ENCODE measurements at regions not wholly inside any gene's neighbourhood (a gene's known extent, or its start where the extent isn't known, plus 50 kb on each side); places are given as distances from the start of the nearest gene placed in this dataset.

- H2BK12ac ChIP-seq (ENCODE audit: low read length in 2 of 2): no peak overlapping the region
- no peak overlapping the region for H3K4me2 ChIP-seq (ENCODE audit: low read length, poor library complexity, severe bottlenecking)
- no peak overlapping the region for H2BK15ac ChIP-seq (ENCODE audit: low read depth, poor library complexity, severe bottlenecking)
- no peak overlapping the region for H2BK5ac ChIP-seq (ENCODE audit: low read depth, low read length, poor library complexity, severe bottlenecking)
- peaks cover 0 to 6% of the 10 kb centered on the region in 2 experiments for H3K27me3 ChIP-seq (ENCODE audit: control insufficient read depth in 1 of 2, insufficient read depth in 1 of 2, low read length in 2 of 2)
- H3K23ac ChIP-seq (ENCODE audit: low read length in 2 of 2): no peak overlapping the region
- no peaks in the 10 kb centered on the region for H3K36me3 ChIP-seq (ENCODE audit: control insufficient read depth in 1 of 2, insufficient read depth in 2 of 2, low read depth in 1 of 2, low read length in 2 of 2)
- H2BK120ac ChIP-seq (ENCODE audit: low read depth, low read length): no peak overlapping the region
- H3K4me3 ChIP-seq (ENCODE audit: insufficient read depth in 1 of 2, low read depth in 1 of 2, low read length in 2 of 2): no peak overlapping the region
- no peak overlapping the region for H4K8ac ChIP-seq (ENCODE audit: low read length)
- H3K14ac ChIP-seq (ENCODE audit: low read length in 2 of 2): no peak overlapping the region
- no peaks in the 10 kb centered on the region for H3K4me1 ChIP-seq (ENCODE audit: control insufficient read depth, insufficient read depth, low read depth, low read length)
- H3K27ac ChIP-seq (ENCODE audit: low read length, poor library complexity, severe bottlenecking): no peak overlapping the region
- WGBS: 79% methylated on average over 3 of the region's 5 CpGs
- H3K18ac ChIP-seq (ENCODE audit: low read depth in 1 of 2, low read length in 2 of 2): no peak overlapping the region
- H3K9me3 ChIP-seq (ENCODE audit: control insufficient read depth, low read length): no peaks in the 10 kb centered on the region
- DNase-seq: no peak
- H2AK5ac ChIP-seq (ENCODE audit: low read length, severe bottlenecking): no peak overlapping the region
- no peak overlapping the region for H2AFZ ChIP-seq (ENCODE audit: low read depth, low read length)
- H4K91ac ChIP-seq (ENCODE audit: low read length): no peak overlapping the region
- no peak overlapping the region for H3K9ac ChIP-seq (ENCODE audit: low read length)
- no peak overlapping the region for H3K4ac ChIP-seq (ENCODE audit: low read depth in 1 of 2, low read length in 2 of 2)
- H3K79me1 ChIP-seq (replicated peaks; ENCODE audit: low read length, poor library complexity, severe bottlenecking): no peaks in the 10 kb centered on the region
Observed at GRCh38 chr10:91032611-91033206, 111.8 kb upstream of the ANKRD1 start.

GRCh38 chr10:91033324-91033950, 112.5 kb upstream of the ANKRD1 start:
- no peak overlapping the region for H3K9ac ChIP-seq (ENCODE audit: low read length)
- peaks cover 0 to 6% of the 10 kb centered on the region in 2 experiments for H3K27me3 ChIP-seq (ENCODE audit: control insufficient read depth in 1 of 2, insufficient read depth in 1 of 2, low read length in 2 of 2)
- H2BK120ac ChIP-seq (ENCODE audit: low read depth, low read length): no peak overlapping the region
- no peaks in the 10 kb centered on the region for H3K36me3 ChIP-seq (ENCODE audit: control insufficient read depth in 1 of 2, insufficient read depth in 2 of 2, low read depth in 1 of 2, low read length in 2 of 2)
- DNase-seq: no peak
- WGBS: 89% methylated on average over 6 of the region's 6 CpGs
- no peak overlapping the region for H2BK5ac ChIP-seq (ENCODE audit: low read depth, low read length, poor library complexity, severe bottlenecking)
- H3K79me1 ChIP-seq (replicated peaks; ENCODE audit: low read length, poor library complexity, severe bottlenecking): no peaks in the 10 kb centered on the region
- H3K27ac ChIP-seq (ENCODE audit: low read length, poor library complexity, severe bottlenecking): no peak overlapping the region
- no peak overlapping the region for H4K8ac ChIP-seq (ENCODE audit: low read length)
- H3K23ac ChIP-seq (ENCODE audit: low read length in 2 of 2): no peak overlapping the region
- H2BK15ac ChIP-seq (ENCODE audit: low read depth, poor library complexity, severe bottlenecking): no peak overlapping the region
- no peak overlapping the region for H3K4ac ChIP-seq (ENCODE audit: low read depth in 1 of 2, low read length in 2 of 2)
- no peaks in the 10 kb centered on the region for H3K4me1 ChIP-seq (ENCODE audit: control insufficient read depth, insufficient read depth, low read depth, low read length)
- no peak overlapping the region for H3K4me3 ChIP-seq (ENCODE audit: insufficient read depth in 1 of 2, low read depth in 1 of 2, low read length in 2 of 2)
- H3K18ac ChIP-seq (ENCODE audit: low read depth in 1 of 2, low read length in 2 of 2): no peak overlapping the region
- H4K91ac ChIP-seq (ENCODE audit: low read length): no peak overlapping the region
- no peak overlapping the region for H2AFZ ChIP-seq (ENCODE audit: low read depth, low read length)
- no peak overlapping the region for H2BK12ac ChIP-seq (ENCODE audit: low read length in 2 of 2)
- no peak overlapping the region for H2AK5ac ChIP-seq (ENCODE audit: low read length, severe bottlenecking)
- no peak overlapping the region for H3K14ac ChIP-seq (ENCODE audit: low read length in 2 of 2)
- no peak overlapping the region for H3K4me2 ChIP-seq (ENCODE audit: low read length, poor library complexity, severe bottlenecking)
- H3K9me3 ChIP-seq (ENCODE audit: control insufficient read depth, low read length): no peaks in the 10 kb centered on the region

GRCh38 chr10:91034042-91034441, 113.2 kb upstream of the ANKRD1 start:
- Histone ChIP-seq H3K4ac (ENCODE audit: low read depth in 1 of 2, low read length in 2 of 2) (no peak overlapping the region), H3K79me1 (replicated peaks; ENCODE audit: low read length, poor library complexity, severe bottlenecking) (no peaks in the 10 kb centered on the region), H4K91ac (ENCODE audit: low read length) (no peak overlapping the region), H3K18ac (ENCODE audit: low read depth in 1 of 2, low read length in 2 of 2) (peak overlapping the region in 1 of 2 experiments; percentile 19), H3K23ac (ENCODE audit: low read length in 2 of 2) (no peak overlapping the region), H4K8ac (ENCODE audit: low read length) (no peak overlapping the region), H2BK12ac (ENCODE audit: low read length in 2 of 2) (no peak overlapping the region), H2BK15ac (ENCODE audit: low read depth, poor library complexity, severe bottlenecking) (no peak overlapping the region), H3K9ac (ENCODE audit: low read length) (no peak overlapping the region), H3K4me1 (ENCODE audit: control insufficient read depth, insufficient read depth, low read depth, low read length) (no peaks in the 10 kb centered on the region), H2AFZ (ENCODE audit: low read depth, low read length) (no peak overlapping the region), H3K14ac (ENCODE audit: low read length in 2 of 2) (no peak overlapping the region), H3K27me3 (ENCODE audit: control insufficient read depth in 1 of 2, insufficient read depth in 1 of 2, low read length in 2 of 2) (peaks cover 0 to 6% of the 10 kb centered on the region in 2 experiments), H3K4me2 (ENCODE audit: low read length, poor library complexity, severe bottlenecking) (no peak overlapping the region), H3K36me3 (ENCODE audit: control insufficient read depth in 1 of 2, insufficient read depth in 2 of 2, low read depth in 1 of 2, low read length in 2 of 2) (no peaks in the 10 kb centered on the region), H3K27ac (ENCODE audit: low read length, poor library complexity, severe bottlenecking) (no peak overlapping the region), H3K9me3 (ENCODE audit: control insufficient read depth, low read length) (no peaks in the 10 kb centered on the region), H2AK5ac (ENCODE audit: low read length, severe bottlenecking) (no peak overlapping the region), H2BK120ac (ENCODE audit: low read depth, low read length) (no peak overlapping the region), H2BK5ac (ENCODE audit: low read depth, low read length, poor library complexity, severe bottlenecking) (no peak overlapping the region), H3K4me3 (ENCODE audit: insufficient read depth in 1 of 2, low read depth in 1 of 2, low read length in 2 of 2) (no peak overlapping the region)
- 87% methylated on average over 3 of the region's 3 CpGs for WGBS
- DNase-seq: no peak

DNA sequence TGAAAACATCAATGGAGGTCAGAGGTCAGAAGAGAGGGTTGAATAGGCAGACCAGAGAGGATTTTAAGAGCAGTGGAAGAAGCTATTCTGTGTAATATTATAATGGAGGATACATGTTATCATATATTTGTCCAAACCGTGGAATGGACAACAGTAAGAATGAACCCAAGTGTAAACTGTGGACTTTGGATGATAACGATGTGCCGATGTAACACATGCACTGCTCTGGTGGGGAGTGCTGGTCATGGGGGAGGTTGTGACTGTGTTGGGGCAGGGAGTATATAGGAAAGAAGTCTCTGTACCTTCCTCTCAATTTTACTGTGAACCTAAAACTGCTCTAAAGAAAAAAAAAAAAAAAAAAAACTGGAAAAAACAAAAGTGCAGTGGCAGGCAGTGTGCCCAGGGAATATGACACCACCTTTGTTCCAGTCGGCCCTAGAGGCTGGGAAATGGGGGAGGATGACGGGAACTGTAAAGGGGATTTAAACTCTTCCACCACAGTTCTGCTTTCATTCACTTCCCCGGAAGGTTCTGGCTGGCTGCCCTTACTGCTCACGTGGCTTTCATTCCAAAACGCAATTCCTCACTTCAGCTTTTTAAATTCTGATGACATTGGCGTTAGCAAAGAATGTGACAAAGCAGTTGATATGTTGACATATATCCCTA, 113.7 kb upstream of the ANKRD1 start:
- Histone ChIP-seq H3K14ac (ENCODE audit: low read length in 2 of 2) (no peak overlapping the region), H3K4me3 (ENCODE audit: insufficient read depth in 1 of 2, low read depth in 1 of 2, low read length in 2 of 2) (no peak overlapping the region)
- DNase-seq: no peak

More for the DNA sequence above, 113.7 kb upstream of the ANKRD1 start:
- Histone ChIP-seq H2BK120ac (ENCODE audit: low read depth, low read length) (no peak overlapping the region), H3K27me3 (ENCODE audit: control insufficient read depth in 1 of 2, insufficient read depth in 1 of 2, low read length in 2 of 2) (peaks cover 0 to 6% of the 10 kb centered on the region in 2 experiments), H3K79me1 (replicated peaks; ENCODE audit: low read length, poor library complexity, severe bottlenecking) (no peaks in the 10 kb centered on the region), H3K18ac (ENCODE audit: low read depth in 1 of 2, low read length in 2 of 2) (no peak overlapping the region), H2BK15ac (ENCODE audit: low read depth, poor library complexity, severe bottlenecking) (no peak overlapping the region), H3K23ac (ENCODE audit: low read length in 2 of 2) (no peak overlapping the region), H3K27ac (ENCODE audit: low read length, poor library complexity, severe bottlenecking) (no peak overlapping the region), H3K9ac (ENCODE audit: low read length) (peak overlapping the region; percentile 17), H3K4me2 (ENCODE audit: low read length, poor library complexity, severe bottlenecking) (no peak overlapping the region), H3K4me1 (ENCODE audit: control insufficient read depth, insufficient read depth, low read depth, low read length) (no peaks in the 10 kb centered on the region), H3K36me3 (ENCODE audit: control insufficient read depth in 1 of 2, insufficient read depth in 2 of 2, low read depth in 1 of 2, low read length in 2 of 2) (no peaks in the 10 kb centered on the region), H2BK5ac (ENCODE audit: low read depth, low read length, poor library complexity, severe bottlenecking) (no peak overlapping the region), H4K91ac (ENCODE audit: low read length) (no peak overlapping the region), H3K9me3 (ENCODE audit: control insufficient read depth, low read length) (no peaks in the 10 kb centered on the region), H3K4ac (ENCODE audit: low read depth in 1 of 2, low read length in 2 of 2) (no peak overlapping the region), H2BK12ac (ENCODE audit: low read length in 2 of 2) (peak overlapping the region in 1 of 2 experiments; percentile 2), H4K8ac (ENCODE audit: low read length) (no peak overlapping the region), H2AFZ (ENCODE audit: low read depth, low read length) (no peak overlapping the region), H2AK5ac (ENCODE audit: low read length, severe bottlenecking) (no peak overlapping the region)
- 65% methylated on average over 4 of the region's 9 CpGs for WGBS
